CD4-positive, CD25-positive, alpha-beta regulatory T cell (primary cell): ENCODE measurements at regions not wholly inside any gene's neighbourhood (a gene's known extent, or its start where the extent isn't known, plus 50 kb on each side); places are given as distances from the start of the nearest gene placed in this dataset.

Experiments
- ATAC-seq, 2 donors: fragments of 150-1000 bp; cut with Tn5 transposase; one replicate each; pipeline ENCODE4 v1.10.0; 2021; ENCODE audit warnings: low read depth in 2 of 2, moderate number of reproducible peaks in 2 of 2, moderate library complexity in 1 of 2
- DNase-seq, 3 donors: peaks; one replicate each; pipeline versions ENCODE4 v3.0.0 to v3.0.0-alpha.2; 2012 to 2022; ENCODE audit warnings: mixed read lengths in 1 of 3
- H3K27ac ChIP-seq: one replicate; pipeline ENCODE4 v1.7.0; 2013; ENCODE audit warnings: mild to moderate bottlenecking, low read length; ENCODE audit not compliant: insufficient read depth, poor library complexity, severe bottlenecking
- H3K27me3 ChIP-seq: one replicate; pipeline ENCODE4 v1.7.0; 2013; ENCODE audit warnings: low read length; ENCODE audit not compliant: control insufficient read depth, insufficient read depth
- H3K36me3 ChIP-seq: one replicate; pipeline ENCODE4 v1.7.0; 2013; ENCODE audit warnings: mild to moderate bottlenecking, low read length, moderate library complexity; ENCODE audit not compliant: control insufficient read depth, insufficient read depth
- H3K4me1 ChIP-seq: 2 replicates; pipeline ENCODE4 v1.7.0; 2013; ENCODE audit warnings: mild to moderate bottlenecking, low read length; ENCODE audit not compliant: insufficient read depth, control insufficient read depth, poor library complexity, severe bottlenecking
- H3K4me3 ChIP-seq: one replicate; pipeline ENCODE4 v1.7.0; 2013; ENCODE audit warnings: low read depth, mild to moderate bottlenecking, low read length, moderate library complexity
- H3K9me3 ChIP-seq, 2 experiments: 1 replicate in 1 of 2; 2 replicates in 1 of 2; pipeline ENCODE4 v1.7.0; 2013; ENCODE audit warnings: low read length in 2 of 2, mild to moderate bottlenecking in 1 of 2, moderate library complexity in 1 of 2; ENCODE audit not compliant: control insufficient read depth in 2 of 2
- H3K27ac Mint-ChIP-seq, 3 donors: one replicate each; pipeline ENCODE4 v1.8.0; 2020 to 2022; ENCODE audit warnings: mild to moderate bottlenecking in 3 of 3, mixed read lengths in 3 of 3, moderate library complexity in 2 of 3
- H3K27me3 Mint-ChIP-seq: one replicate; pipeline ENCODE4 v1.8.0; 2022; ENCODE audit warnings: mild to moderate bottlenecking, mixed read lengths
- H3K36me3 Mint-ChIP-seq: one replicate; pipeline ENCODE4 v1.8.0; 2020; ENCODE audit warnings: mixed read lengths
- H3K4me1 Mint-ChIP-seq, 4 donors: one replicate each; pipeline ENCODE4 v1.8.0; 2020 to 2022; ENCODE audit warnings: mixed read lengths in 4 of 4, mild to moderate bottlenecking in 1 of 4
- H3K4me3 Mint-ChIP-seq, 4 donors: one replicate each; pipeline ENCODE4 v1.8.0; 2020 to 2022; ENCODE audit warnings: mild to moderate bottlenecking in 4 of 4, mixed read lengths in 4 of 4, moderate library complexity in 3 of 4
- H3K9me3 Mint-ChIP-seq, 7 donors: one replicate each; pipeline ENCODE4 v1.8.0; 2020 to 2022; ENCODE audit warnings: mixed read lengths in 7 of 7, mild to moderate bottlenecking in 3 of 7, moderate library complexity in 2 of 7

GRCh38 chr9:7456793-7457530 lies 342.6 kb downstream of the DMAC1 start:
- no peak overlapping the region for H3K4me3 Mint-ChIP-seq
- no peaks in the 10 kb centered on the region for H3K36me3 Mint-ChIP-seq
- no peaks in the 10 kb centered on the region for H3K4me1 Mint-ChIP-seq
- Histone ChIP-seq H3K27me3 (no peaks in the 10 kb centered on the region), H3K4me1 (no peaks in the 10 kb centered on the region), H3K36me3 (no peaks in the 10 kb centered on the region), H3K9me3 (no peaks in the 10 kb centered on the region), H3K4me3 (no peak overlapping the region), H3K27ac (no peak overlapping the region)
- DNase-seq (no peak), ATAC-seq (no peak)
- no peaks in the 10 kb centered on the region for H3K27me3 Mint-ChIP-seq
- H3K27ac Mint-ChIP-seq = no peak overlapping the region
- peaks cover 0 to 3% (median 0%) of the 10 kb centered on the region in 7 donors for H3K9me3 Mint-ChIP-seq

- no peaks in the 10 kb centered on the region for H3K27me3 ChIP-seq
- Mint-ChIP-seq H3K27ac (no peak overlapping the region), H3K27me3 (no peaks in the 10 kb centered on the region), H3K9me3 (peaks cover 0 to 3% (median 0%) of the 10 kb centered on the region in 7 donors), H3K36me3 (no peaks in the 10 kb centered on the region), H3K4me1 (no peaks in the 10 kb centered on the region), H3K4me3 (no peak overlapping the region)
- H3K27ac ChIP-seq = no peak overlapping the region
- H3K4me3 ChIP-seq = no peak overlapping the region
- no peak for ATAC-seq
- H3K4me1 ChIP-seq = no peaks in the 10 kb centered on the region
- no peaks in the 10 kb centered on the region for H3K36me3 ChIP-seq
- H3K9me3 ChIP-seq = no peaks in the 10 kb centered on the region
- DNase-seq = no peak
These were observed 343.2 kb downstream of the DMAC1 start for GRCh38 chr9:7456377-7456776.

GRCh38 chr9:7454624-7455023 lies 345.0 kb downstream of the DMAC1 start:
- no peak overlapping the region for H3K27ac ChIP-seq
- no peaks in the 10 kb centered on the region for H3K4me1 ChIP-seq

GRCh38 chr9:7452378-7452777 lies 347.2 kb downstream of the DMAC1 start:
- Mint-ChIP-seq H3K4me3 (no peak overlapping the region), H3K36me3 (no peaks in the 10 kb centered on the region), H3K9me3 (peaks cover 0 to 4% (median 0%) of the 10 kb centered on the region in 7 donors), H3K27ac (no peak overlapping the region), H3K4me1 (no peaks in the 10 kb centered on the region), H3K27me3 (no peaks in the 10 kb centered on the region)
- Histone ChIP-seq H3K27ac (no peak overlapping the region), H3K9me3 (no peaks in the 10 kb centered on the region), H3K27me3 (no peaks in the 10 kb centered on the region), H3K36me3 (no peaks in the 10 kb centered on the region), H3K4me3 (no peak overlapping the region), H3K4me1 (no peaks in the 10 kb centered on the region)
- no peak for DNase-seq
- no peak for ATAC-seq

More at GRCh38 chr9:7454624-7455023, 345.0 kb downstream of the DMAC1 start:
- no peaks in the 10 kb centered on the region for H3K27me3 Mint-ChIP-seq
- DNase-seq (no peak), ATAC-seq (no peak)
- H3K36me3 Mint-ChIP-seq = no peaks in the 10 kb centered on the region
- no peak overlapping the region for H3K4me3 ChIP-seq
- H3K27me3 ChIP-seq = no peaks in the 10 kb centered on the region
- H3K9me3 ChIP-seq = no peaks in the 10 kb centered on the region
- no peaks in the 10 kb centered on the region for H3K4me1 Mint-ChIP-seq
- no peak overlapping the region for H3K27ac Mint-ChIP-seq
- H3K4me3 Mint-ChIP-seq = no peak overlapping the region
- no peaks in the 10 kb centered on the region for H3K36me3 ChIP-seq
- H3K9me3 Mint-ChIP-seq = peaks cover 0 to 4% (median 0%) of the 10 kb centered on the region in 7 donors

GRCh38 chr9:7451062-7451461 lies 348.5 kb downstream of the DMAC1 start:
- Histone ChIP-seq H3K27ac (no peak overlapping the region), H3K4me3 (no peak overlapping the region), H3K27me3 (no peaks in the 10 kb centered on the region), H3K4me1 (no peaks in the 10 kb centered on the region), H3K9me3 (no peaks in the 10 kb centered on the region), H3K36me3 (no peaks in the 10 kb centered on the region)
- DNase-seq (no peak), ATAC-seq (no peak)
- Mint-ChIP-seq H3K9me3 (peaks cover 0 to 5% (median 0%) of the 10 kb centered on the region in 7 donors), H3K4me1 (no peaks in the 10 kb centered on the region), H3K27me3 (no peaks in the 10 kb centered on the region), H3K27ac (no peak overlapping the region), H3K36me3 (no peaks in the 10 kb centered on the region), H3K4me3 (no peak overlapping the region)

- Mint-ChIP-seq H3K36me3 (no peaks in the 10 kb centered on the region), H3K27ac (no peak overlapping the region), H3K27me3 (peaks cover 4% of the 10 kb centered on the region), H3K4me1 (no peaks in the 10 kb centered on the region), H3K4me3 (no peak overlapping the region), H3K9me3 (peaks cover 0 to 3% (median 1%) of the 10 kb centered on the region in 7 donors)
- no peaks in the 10 kb centered on the region for H3K4me1 ChIP-seq
- DNase-seq = no peak
- no peak overlapping the region for H3K4me3 ChIP-seq
- no peaks in the 10 kb centered on the region for H3K9me3 ChIP-seq
- H3K27ac ChIP-seq = no peak overlapping the region
- H3K36me3 ChIP-seq = no peaks in the 10 kb centered on the region
- ATAC-seq = no peak
- no peaks in the 10 kb centered on the region for H3K27me3 ChIP-seq
These were observed 356.0 kb downstream of the DMAC1 start for GRCh38 chr9:7443541-7443940.

- H3K36me3 Mint-ChIP-seq = no peaks in the 10 kb centered on the region
- Histone ChIP-seq H3K4me3 (no peak overlapping the region), H3K27me3 (no peaks in the 10 kb centered on the region), H3K36me3 (no peaks in the 10 kb centered on the region), H3K4me1 (no peaks in the 10 kb centered on the region), H3K27ac (no peak overlapping the region), H3K9me3 (no peaks in the 10 kb centered on the region)
- H3K27ac Mint-ChIP-seq = no peak overlapping the region
- H3K9me3 Mint-ChIP-seq = peaks cover 0 to 3% (median 0%) of the 10 kb centered on the region in 7 donors
- ATAC-seq = no peak
- DNase-seq = no peak
- H3K4me3 Mint-ChIP-seq = no peak overlapping the region
- peaks cover 2% of the 10 kb centered on the region for H3K27me3 Mint-ChIP-seq
- H3K4me1 Mint-ChIP-seq = no peaks in the 10 kb centered on the region
These were observed 360.1 kb downstream of the DMAC1 start for GRCh38 chr9:7439355-7439995.

GRCh38 chr9:7436754-7437153 lies 362.8 kb downstream of the DMAC1 start:
- Mint-ChIP-seq H3K9me3 (peaks cover 0 to 20% (median 7%) of the 10 kb centered on the region in 7 donors), H3K4me3 (no peak overlapping the region), H3K27me3 (no peaks in the 10 kb centered on the region), H3K27ac (no peak overlapping the region), H3K36me3 (no peaks in the 10 kb centered on the region), H3K4me1 (no peaks in the 10 kb centered on the region)
- H3K9me3 ChIP-seq = no peaks in the 10 kb centered on the region
- H3K4me1 ChIP-seq = no peaks in the 10 kb centered on the region
- H3K36me3 ChIP-seq = no peaks in the 10 kb centered on the region
- H3K27me3 ChIP-seq = no peaks in the 10 kb centered on the region
- ATAC-seq = no peak
- no peak overlapping the region for H3K27ac ChIP-seq
- no peak for DNase-seq
- no peak overlapping the region for H3K4me3 ChIP-seq
